Fibroblast of skin of back (primary cell): ENCODE measurements at regions not wholly inside any gene's neighbourhood (a gene's known extent, or its start where the extent isn't known, plus 50 kb on each side); places are given as distances from the start of the nearest gene placed in this dataset.
"Not testable (repeated sequence)": the region's sequence is repeated elsewhere in the genome, so short reads cannot be mapped to it uniquely, and the experiment has no call there.

Experiments used
- DNase-seq: peaks from one replicate; pipeline ENCODE4 v3.0.0-alpha.2; 2013

GRCh38 chr3:132084982-132085381 is 50.2 kb upstream of the CPNE4 start:
- DNase-seq: no peak

- DNase-seq: no peak
Measured at GRCh38 chr3:132087356-132087755, 52.5 kb upstream of the CPNE4 start.

DNA sequence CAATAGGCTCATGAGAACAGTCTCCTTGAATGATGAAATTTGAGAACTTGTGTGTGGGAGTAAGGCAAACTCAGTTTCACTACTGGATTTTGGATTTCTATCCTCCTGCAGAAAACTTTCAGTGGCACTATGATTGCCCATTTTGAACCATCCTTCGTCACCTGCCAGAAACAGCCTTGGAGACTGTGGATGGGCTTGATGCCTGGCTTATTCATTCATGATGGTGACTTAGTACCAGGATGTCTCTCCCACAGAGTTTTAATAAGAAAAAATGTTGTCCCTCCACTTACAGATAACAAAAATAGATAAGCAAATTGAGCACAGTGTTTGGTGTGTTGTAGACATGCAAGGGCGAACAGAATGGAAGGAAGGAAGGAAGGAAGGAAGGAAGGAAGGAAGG is 53.5 kb upstream of the CPNE4 start:
- DNase-seq: no peak

DNA sequence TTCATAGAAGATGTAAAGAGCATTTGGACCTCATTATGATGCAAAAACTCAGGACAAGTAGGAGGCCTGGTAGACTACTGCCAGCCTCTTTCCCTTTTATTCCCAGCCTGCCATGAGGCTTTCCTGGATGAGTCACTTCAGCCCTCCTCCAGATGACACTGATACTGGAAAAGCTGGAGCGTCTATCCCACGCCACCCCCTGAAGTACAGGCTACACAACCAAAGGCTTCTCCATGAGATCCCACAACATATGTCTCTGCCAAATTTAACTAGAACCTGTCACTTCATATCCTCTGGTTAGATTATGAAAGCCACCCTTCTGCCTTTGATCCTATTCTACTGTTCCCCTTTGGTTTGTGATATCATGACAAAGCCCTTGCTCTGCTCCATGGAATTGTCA is 56.1 kb upstream of the CPNE4 start:
- peak; percentile 36 for DNase-seq

DNA sequence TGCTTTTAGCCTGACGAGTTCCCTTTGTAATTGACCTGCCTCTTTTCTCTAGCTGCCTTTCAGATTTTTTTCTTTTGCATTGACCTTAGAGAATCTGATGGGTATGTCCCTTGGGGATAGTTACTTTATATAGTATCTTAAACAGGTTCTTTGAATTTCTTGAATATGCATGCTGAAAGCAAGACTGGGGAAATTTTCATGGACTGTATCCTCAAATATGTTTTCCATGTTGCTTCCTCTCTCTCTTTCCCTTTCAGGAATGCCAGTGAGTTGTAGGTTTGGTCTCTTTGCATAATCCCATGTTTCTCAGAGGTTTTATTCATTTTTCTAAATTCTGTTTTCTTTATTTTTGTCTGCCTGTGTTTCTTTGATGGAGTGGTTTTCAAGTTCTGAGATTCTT is 81.8 kb upstream of the CPNE4 start:
- DNase-seq: no peak

DNA sequence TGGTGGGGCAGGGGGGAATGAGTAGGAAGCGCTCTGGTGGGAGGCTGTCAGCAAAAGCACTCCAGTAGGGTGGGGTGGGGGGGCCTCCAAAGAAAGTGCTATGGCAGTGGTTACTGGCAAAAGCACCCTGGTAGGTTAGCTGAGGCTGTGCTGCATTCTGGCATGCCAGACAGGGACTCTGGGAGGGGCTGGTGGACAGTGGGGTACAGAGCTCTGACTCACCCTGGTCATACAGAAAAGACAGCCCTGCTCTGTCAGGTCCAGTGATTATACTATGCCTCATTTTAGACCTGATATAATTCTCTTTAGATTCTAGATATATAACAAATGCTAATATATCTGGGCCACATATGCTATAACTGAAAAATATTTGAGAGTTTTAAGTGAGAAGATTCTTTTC is 82.8 kb upstream of the CPNE4 start:
- peak; percentile 2 for DNase-seq

- DNase-seq: no peak
Measured at GRCh38 chr3:132119531-132119930, 84.7 kb upstream of the CPNE4 start.

DNA sequence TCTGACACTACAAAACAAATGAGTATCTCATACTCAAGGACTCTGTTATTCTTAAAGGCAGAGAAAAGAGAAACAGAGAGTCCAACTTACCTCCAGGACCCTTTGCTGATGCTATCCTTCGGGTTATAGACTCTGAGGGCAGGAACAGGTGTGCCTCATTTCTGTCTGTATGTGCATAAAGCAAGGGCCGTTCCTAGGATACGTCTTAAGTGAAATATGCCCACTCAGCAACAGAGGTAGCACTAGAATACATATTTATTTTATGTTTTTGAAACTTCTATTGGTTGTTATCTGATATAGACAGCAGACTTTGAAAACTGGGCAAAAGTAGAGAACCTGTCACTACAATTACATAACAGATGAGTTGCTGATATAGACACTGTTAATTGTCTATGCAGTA is 89.3 kb upstream of the CPNE4 start:
- DNase-seq: no peak

GRCh38 chr3:132124651-132125284 is 90.0 kb upstream of the CPNE4 start:
- no peak for DNase-seq

DNA sequence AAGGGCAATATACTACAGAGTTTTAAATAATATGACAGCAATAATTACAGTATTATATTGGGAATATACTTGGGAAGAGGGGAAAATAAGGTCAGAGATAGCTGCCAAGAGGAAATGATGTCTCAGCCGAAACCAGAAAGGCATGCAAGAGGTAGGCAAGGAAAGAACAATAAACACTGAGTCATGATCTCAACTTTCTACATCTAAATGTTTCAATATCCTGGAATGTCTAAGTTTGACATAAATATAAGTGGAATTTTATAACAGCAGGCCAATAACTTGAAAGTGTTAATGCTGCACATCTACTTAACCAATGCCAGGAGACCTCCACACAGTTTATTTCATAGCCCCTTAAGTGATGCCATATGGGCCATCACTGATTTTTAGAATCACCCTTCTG is 99.8 kb upstream of the CPNE4 start:
- peak; percentile 93 for DNase-seq

GRCh38 chr3:132135628-132136333 is 101.0 kb upstream of the CPNE4 start:
- peak; percentile 99 for DNase-seq

DNA sequence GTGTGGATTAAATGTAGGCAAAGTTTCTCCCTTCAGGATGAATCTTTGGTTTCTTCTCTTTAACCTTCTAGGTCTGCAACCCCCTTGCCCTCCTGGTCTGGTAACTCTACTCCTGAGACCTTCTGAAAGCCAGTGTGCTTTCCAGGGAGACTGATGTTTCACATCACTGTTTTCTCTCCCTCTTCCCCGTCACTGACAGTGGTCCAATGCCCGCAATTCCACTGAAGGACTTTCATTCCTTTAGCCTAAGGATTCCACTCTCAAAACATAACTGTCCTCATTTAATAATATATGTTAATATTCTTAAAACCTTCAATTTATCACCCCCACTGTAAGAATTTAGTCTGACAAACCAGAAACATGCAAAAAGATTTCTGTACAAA is 101.5 kb upstream of the CPNE4 start:
- DNase-seq: no peak

- not testable (repeated sequence) for DNase-seq
Measured at GRCh38 chr3:132136902-132137301, 102.1 kb upstream of the CPNE4 start.

GRCh38 chr3:132145833-132146232 is 111.0 kb upstream of the CPNE4 start:
- no peak for DNase-seq

- DNase-seq: no peak
Measured at GRCh38 chr3:132154619-132155018, 119.8 kb upstream of the CPNE4 start.

GRCh38 chr3:132159145-132159544 is 124.3 kb upstream of the CPNE4 start:
- no peak for DNase-seq

- DNase-seq: no peak
Measured at GRCh38 chr3:132160198-132160597, 125.4 kb upstream of the CPNE4 start.

GRCh38 chr3:132161608-132162007 is 126.8 kb upstream of the CPNE4 start:
- no peak for DNase-seq

GRCh38 chr3:132164469-132165092 is 129.8 kb upstream of the CPNE4 start:
- no peak for DNase-seq

- DNase-seq: no peak
Measured at GRCh38 chr3:132167870-132168269, 133.1 kb upstream of the CPNE4 start.

GRCh38 chr3:132174500-132174899 is 139.7 kb upstream of the CPNE4 start:
- DNase-seq: no peak

GRCh38 chr3:132180337-132180791 is 136.8 kb upstream of the ACP3 start:
- DNase-seq: peak; percentile 36

DNA sequence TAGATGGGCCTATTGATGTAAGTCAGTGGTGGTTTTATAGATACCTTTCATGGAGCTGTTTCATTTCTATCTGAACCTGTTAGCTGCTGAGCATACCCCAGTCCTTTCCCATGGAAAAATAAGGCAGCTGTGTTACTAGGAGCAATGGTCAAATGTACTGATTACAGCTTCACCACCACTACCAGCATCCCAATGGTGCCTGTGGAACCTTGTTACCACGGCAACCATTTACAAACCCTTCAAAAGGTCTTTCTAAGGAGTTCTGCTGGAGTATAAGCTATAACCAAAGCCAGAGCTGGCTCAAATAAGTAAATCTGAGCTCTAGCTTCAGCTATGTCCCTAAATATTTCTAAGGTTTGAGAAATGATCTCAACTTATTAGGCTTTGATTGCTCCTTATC is 133.4 kb upstream of the ACP3 start:
- no peak for DNase-seq

- DNase-seq: no peak
Measured at GRCh38 chr3:132187746-132188145, 129.5 kb upstream of the ACP3 start.
